H9 (cell line): ENCODE measurements at regions not wholly inside any gene's neighbourhood (a gene's known extent, or its start where the extent isn't known, plus 50 kb on each side); places are given as distances from the start of the nearest gene placed in this dataset.

Experiments used
- DNase-seq: peaks from one replicate; pipeline ENCODE4 v3.0.0-alpha.2; 2017
- H2AFZ ChIP-seq: one replicate; pipeline ENCODE4 v1.6.1; 2013; ENCODE audit warnings: mild to moderate bottlenecking, low read length, control low read depth, moderate library complexity
- H2AK5ac ChIP-seq: 2 replicates; pipeline ENCODE4 v1.6.1; 2013; ENCODE audit warnings: low read length, control low read depth, mixed read lengths; ENCODE audit not compliant: insufficient read length
- H2BK120ac ChIP-seq: one replicate; pipeline ENCODE4 v1.6.1; 2013; ENCODE audit warnings: low read depth, mild to moderate bottlenecking, low read length, control low read depth, inconsistent platforms; ENCODE audit not compliant: poor library complexity, severe bottlenecking
- H2BK12ac ChIP-seq: 2 replicates; pipeline ENCODE4 v1.6.1; 2013; ENCODE audit warnings: low read length, control low read depth, mixed read lengths, low read depth; ENCODE audit not compliant: insufficient read length
- H2BK15ac ChIP-seq: 2 replicates; pipeline ENCODE4 v1.6.1; 2013; ENCODE audit warnings: low read depth, low read length, control low read depth
- H2BK20ac ChIP-seq: one replicate; pipeline ENCODE4 v1.6.1; 2013; ENCODE audit warnings: low read depth, mild to moderate bottlenecking, low read length, control low read depth, inconsistent platforms; ENCODE audit not compliant: poor library complexity, severe bottlenecking
- H2BK5ac ChIP-seq: 2 replicates; pipeline ENCODE4 v1.6.1; 2013; ENCODE audit warnings: low read length, control low read depth, mixed read lengths; ENCODE audit not compliant: insufficient read length
- H3K14ac ChIP-seq: 2 replicates; pipeline ENCODE4 v1.6.1; 2013; ENCODE audit warnings: low read length, control low read depth; ENCODE audit not compliant: insufficient read depth
- H3K18ac ChIP-seq: 2 replicates; pipeline ENCODE4 v1.6.1; 2013; ENCODE audit warnings: low read depth, mild to moderate bottlenecking, mixed read lengths, low read length, control low read depth; ENCODE audit not compliant: insufficient read length
- H3K23ac ChIP-seq: 2 replicates; pipeline ENCODE4 v1.6.1; 2013; ENCODE audit warnings: low read length, control low read depth, mixed read lengths, low read depth; ENCODE audit not compliant: insufficient read length
- H3K23me2 ChIP-seq: 2 replicates; pipeline ENCODE4 v1.6.1; 2013; ENCODE audit warnings: low read depth, mild to moderate bottlenecking, mixed read lengths, low read length, control low read depth; ENCODE audit not compliant: insufficient read length, poor library complexity, severe bottlenecking
- H3K27ac ChIP-seq: 2 replicates; pipeline ENCODE4 v1.5.1; 2013; ENCODE audit warnings: low read length, control low read depth, mixed read lengths, low read depth; ENCODE audit not compliant: insufficient read length
- H3K27me3 ChIP-seq: 2 replicates; pipeline ENCODE4 v1.6.1; 2013; ENCODE audit warnings: low read length, control low read depth, inconsistent platforms; ENCODE audit not compliant: insufficient read depth
- H3K4ac ChIP-seq: 2 replicates; pipeline ENCODE4 v1.6.1; 2013; ENCODE audit warnings: low read depth, mild to moderate bottlenecking, control low read depth, inconsistent platforms, low read length, moderate library complexity
- H3K4me1 ChIP-seq: 2 replicates; pipeline ENCODE4 v1.6.1; 2013; ENCODE audit warnings: low read length, control low read depth, inconsistent platforms; ENCODE audit not compliant: insufficient read depth
- H3K4me2 ChIP-seq: 2 replicates; pipeline ENCODE4 v1.6.1; 2013; ENCODE audit warnings: low read length, control low read depth, mixed read lengths; ENCODE audit not compliant: insufficient read length, insufficient read depth
- H3K56ac ChIP-seq: 2 replicates; pipeline ENCODE4 v1.6.1; 2013; ENCODE audit warnings: low read depth, mild to moderate bottlenecking, mixed read lengths, low read length, control low read depth; ENCODE audit not compliant: insufficient read length
- H3K79me1 ChIP-seq: 2 replicates; pipeline ENCODE4 v1.6.1; 2013; ENCODE audit warnings: low read depth, mild to moderate bottlenecking, moderate library complexity, low read length, control low read depth, inconsistent platforms; ENCODE audit not compliant: insufficient read depth, poor library complexity, severe bottlenecking
- H3K79me2 ChIP-seq: 2 replicates; pipeline ENCODE4 v1.6.1; 2013; ENCODE audit warnings: low read length, control low read depth, inconsistent platforms; ENCODE audit not compliant: insufficient read depth
- H3K9ac ChIP-seq: 2 replicates; pipeline ENCODE4 v1.6.1; 2013; ENCODE audit warnings: low read length, control low read depth, mixed read lengths; ENCODE audit not compliant: insufficient read length; ENCODE audit errors: extremely low read depth
- H3K9me3 ChIP-seq: one replicate; pipeline ENCODE4 v1.6.1; 2013; ENCODE audit warnings: low read depth, low read length, inconsistent platforms; ENCODE audit not compliant: control insufficient read depth
- H3T11ph ChIP-seq: one replicate; pipeline ENCODE4 v1.6.1; 2013; ENCODE audit warnings: mild to moderate bottlenecking, low read length, control low read depth, inconsistent platforms
- H4K20me1 ChIP-seq: one replicate; pipeline ENCODE4 v1.6.1; 2013; ENCODE audit not compliant: control insufficient read depth, insufficient read length, insufficient read depth
- H4K5ac ChIP-seq: 2 replicates; pipeline ENCODE4 v1.6.1; 2013; ENCODE audit warnings: low read depth, mild to moderate bottlenecking, mixed read lengths, low read length, control low read depth; ENCODE audit not compliant: insufficient read length
- H4K8ac ChIP-seq: replicated peaks from 2 replicates; pipeline ENCODE4 v1.6.1; 2013; ENCODE audit warnings: low read length, control low read depth, mixed read lengths, low read depth; ENCODE audit not compliant: insufficient read length
- H4K91ac ChIP-seq: 2 replicates; pipeline ENCODE4 v1.6.1; 2013; ENCODE audit warnings: low read depth, mild to moderate bottlenecking, moderate library complexity, mixed read lengths, low read length, control low read depth; ENCODE audit not compliant: insufficient read length
- H3K27ac Mint-ChIP-seq, 3 experiments: 2 replicates in 2 of 3; 3 replicates in 1 of 3; pipeline ENCODE4 v1.8.0; 2020 to 2021; ENCODE audit warnings: mixed read lengths in 3 of 3, mild to moderate bottlenecking in 1 of 3, moderate library complexity in 1 of 3
- H3K27me3 Mint-ChIP-seq: 2 replicates; pipeline ENCODE4 v1.8.0; 2021; ENCODE audit warnings: low read depth, mild to moderate bottlenecking, moderate library complexity, mixed read lengths
- H3K36me3 Mint-ChIP-seq, 3 experiments: 2 replicates in 2 of 3; 3 replicates in 1 of 3; pipeline ENCODE4 v1.8.0; 2020 to 2021; ENCODE audit warnings: low read depth in 3 of 3, mixed read lengths in 3 of 3; ENCODE audit not compliant: insufficient read depth in 1 of 3
- H3K4me1 Mint-ChIP-seq, 2 experiments: 2 replicates each; pipeline ENCODE4 v1.8.0; 2020; ENCODE audit warnings: mixed read lengths in 2 of 2
- H3K4me3 Mint-ChIP-seq, 2 experiments: 2 replicates in 1 of 2; 3 replicates in 1 of 2; pipeline ENCODE4 v1.8.0; 2020 to 2021; ENCODE audit warnings: mild to moderate bottlenecking in 2 of 2, mixed read lengths in 2 of 2, moderate library complexity in 1 of 2
- H3K9me3 Mint-ChIP-seq, 2 experiments: 2 replicates in 1 of 2; 3 replicates in 1 of 2; pipeline ENCODE4 v1.8.0; 2020; ENCODE audit warnings: mild to moderate bottlenecking in 2 of 2, mixed read lengths in 2 of 2, moderate library complexity in 1 of 2
- WGBS: extraction: QIAGEN DNeasy Blood & Tissue Kit; methylation state at CpG from one replicate; pipeline ENCODE4 v1.1.7; 2013; ENCODE audit warnings: missing lambda C conversion rate, low lambda C conversion rate, mixed read lengths; ENCODE audit not compliant: insufficient read length; ENCODE audit errors: extremely low coverage; 5-methylcytosine and 5-hydroxymethylcytosine counted together
- TF ChIP-seq, protein P1 (sequence below): fragments of 200-600 bp; sonication (generic); conservative IDR thresholded peaks from 3 replicates; pipeline ENCODE4 v1.8.0; 2021; ENCODE audit warnings: antibody characterized with exemption, mild to moderate bottlenecking

- Histone ChIP-seq H3K79me1 (no peaks in the 10 kb centered on the region), H2AK5ac (no peak overlapping the region), H2BK120ac (no peak overlapping the region), H4K20me1 (no peaks in the 10 kb centered on the region), H4K5ac (no peak overlapping the region), H4K91ac (no peak overlapping the region), H2BK5ac (no peak overlapping the region), H3T11ph (no peak overlapping the region), H3K79me2 (no peaks in the 10 kb centered on the region), H3K27ac (no peak overlapping the region), H3K27me3 (no peaks in the 10 kb centered on the region; the same call in 1 of the 2 replicates), H2BK15ac (no peak overlapping the region), H2BK12ac (no peak overlapping the region), H2AFZ (no peak overlapping the region), H3K56ac (no peak overlapping the region), H3K4me2 (no peak overlapping the region), H3K4me1 (no peaks in the 10 kb centered on the region), H4K8ac (no peak overlapping the region), H3K4ac (no peak overlapping the region), H3K23ac (no peak overlapping the region), H3K9ac (no peak overlapping the region), H3K14ac (no peak overlapping the region), H3K23me2 (no peaks in the 10 kb centered on the region), H2BK20ac (no peak overlapping the region), H3K9me3 (no peaks in the 10 kb centered on the region), H3K18ac (no peak overlapping the region)
- Mint-ChIP-seq H3K9me3 (no peaks in the 10 kb centered on the region), H3K4me1 (no peaks in the 10 kb centered on the region), H3K4me3 (no peak overlapping the region), H3K36me3 (no peaks in the 10 kb centered on the region), H3K27ac (no peak overlapping the region), H3K27me3 (peaks cover 3% of the 10 kb centered on the region)
- no CpG with 5 or more reads among the region's 9 CpGs for WGBS
- TF ChIP-seq, protein P1, sequence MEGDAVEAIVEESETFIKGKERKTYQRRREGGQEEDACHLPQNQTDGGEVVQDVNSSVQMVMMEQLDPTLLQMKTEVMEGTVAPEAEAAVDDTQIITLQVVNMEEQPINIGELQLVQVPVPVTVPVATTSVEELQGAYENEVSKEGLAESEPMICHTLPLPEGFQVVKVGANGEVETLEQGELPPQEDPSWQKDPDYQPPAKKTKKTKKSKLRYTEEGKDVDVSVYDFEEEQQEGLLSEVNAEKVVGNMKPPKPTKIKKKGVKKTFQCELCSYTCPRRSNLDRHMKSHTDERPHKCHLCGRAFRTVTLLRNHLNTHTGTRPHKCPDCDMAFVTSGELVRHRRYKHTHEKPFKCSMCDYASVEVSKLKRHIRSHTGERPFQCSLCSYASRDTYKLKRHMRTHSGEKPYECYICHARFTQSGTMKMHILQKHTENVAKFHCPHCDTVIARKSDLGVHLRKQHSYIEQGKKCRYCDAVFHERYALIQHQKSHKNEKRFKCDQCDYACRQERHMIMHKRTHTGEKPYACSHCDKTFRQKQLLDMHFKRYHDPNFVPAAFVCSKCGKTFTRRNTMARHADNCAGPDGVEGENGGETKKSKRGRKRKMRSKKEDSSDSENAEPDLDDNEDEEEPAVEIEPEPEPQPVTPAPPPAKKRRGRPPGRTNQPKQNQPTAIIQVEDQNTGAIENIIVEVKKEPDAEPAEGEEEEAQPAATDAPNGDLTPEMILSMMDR = no peak
- DNase-seq = no peak
Observed at GRCh38 chr10:118920206-118920605, 109.3 kb upstream of the NANOS1 start.
